Epithelial cell of proximal tubule (primary cell): ENCODE measurements at regions not wholly inside any gene's neighbourhood (a gene's known extent, or its start where the extent isn't known, plus 50 kb on each side); places are given as distances from the start of the nearest gene placed in this dataset.

Source experiments
- DNase-seq: peaks from one replicate; pipeline ENCODE4 v3.0.0-alpha.2; 2011; ENCODE audit warnings: low read depth
- H3K4me3 ChIP-seq: 2 replicates; pipeline ENCODE4 v1.5.1; 2011; ENCODE audit warnings: low read depth, mild to moderate bottlenecking, low read length
- CTCF ChIP-seq: conservative IDR thresholded peaks from 2 replicates; pipeline ENCODE4 v1.5.1; 2012; ENCODE audit warnings: low read depth, mild to moderate bottlenecking, low read length

GRCh38 chr3:150259526-150260397 lies 148.3 kb upstream of the TSC22D2 start:
- DNase-seq: no peak
- no peak overlapping the region for H3K4me3 ChIP-seq
- TF ChIP-seq CTCF: no peak

- no peak for DNase-seq
These were observed 151.3 kb upstream of the TSC22D2 start for GRCh38 chr3:150256782-150257181.

GRCh38 chr3:150256318-150256717 lies 151.8 kb upstream of the TSC22D2 start:
- no peak for DNase-seq
- no peak for TF ChIP-seq CTCF
- H3K4me3 ChIP-seq: no peak overlapping the region

More at GRCh38 chr3:150256782-150257181, 151.3 kb upstream of the TSC22D2 start:
- H3K4me3 ChIP-seq: no peak overlapping the region
- no peak for TF ChIP-seq CTCF

GRCh38 chr3:150255826-150256225 lies 152.3 kb upstream of the TSC22D2 start:
- DNase-seq: no peak
- no peak overlapping the region for H3K4me3 ChIP-seq
- TF ChIP-seq CTCF: no peak

- no peak overlapping the region for H3K4me3 ChIP-seq
- DNase-seq: no peak
- TF ChIP-seq CTCF: no peak
These were observed 152.7 kb upstream of the TSC22D2 start for GRCh38 chr3:150255413-150255812.

GRCh38 chr3:150254309-150254708 lies 153.8 kb upstream of the TSC22D2 start:
- H3K4me3 ChIP-seq: no peak overlapping the region
- no peak for TF ChIP-seq CTCF
- no peak for DNase-seq

- no peak overlapping the region for H3K4me3 ChIP-seq
- DNase-seq: no peak
- TF ChIP-seq CTCF: no peak
These were observed 154.5 kb upstream of the TSC22D2 start for GRCh38 chr3:150253622-150254021.
